NCI-H2029 treated with DMSO at 0.1 percent for 48 hours (cell line): ENCODE measurements at regions not wholly inside any gene's neighbourhood (a gene's known extent, or its start where the extent isn't known, plus 50 kb on each side); places are given as distances from the start of the nearest gene placed in this dataset.
"Not testable (repeated sequence)": the region's sequence is repeated elsewhere in the genome, so short reads cannot be mapped to it uniquely, and the experiment has no call there.

Experiments
- DNase-seq: peaks from one replicate; lab custom pipeline; 2025; lab: John Stamatoyannopoulos, UW

DNA sequence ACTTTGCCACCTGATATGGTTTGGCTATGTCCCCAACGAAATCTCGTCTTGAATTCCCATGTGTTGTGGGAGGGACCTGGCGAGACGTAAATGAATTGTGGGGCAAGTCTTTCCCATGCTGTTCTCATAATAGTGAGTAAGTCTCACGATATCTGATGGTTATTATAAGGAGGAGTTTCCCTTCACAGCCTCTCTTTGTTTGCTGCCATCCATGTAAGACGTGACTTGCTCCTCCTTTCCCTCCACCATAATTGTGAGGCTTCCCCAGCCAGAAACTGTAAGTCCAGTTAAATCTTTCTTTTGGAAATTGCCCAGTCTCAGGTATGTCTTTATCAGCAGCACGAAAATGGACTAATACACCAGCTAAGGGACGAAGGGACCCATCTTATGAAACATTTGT lies 1303.3 kb downstream of the SUCLG1 start:
- no peak for DNase-seq

DNA sequence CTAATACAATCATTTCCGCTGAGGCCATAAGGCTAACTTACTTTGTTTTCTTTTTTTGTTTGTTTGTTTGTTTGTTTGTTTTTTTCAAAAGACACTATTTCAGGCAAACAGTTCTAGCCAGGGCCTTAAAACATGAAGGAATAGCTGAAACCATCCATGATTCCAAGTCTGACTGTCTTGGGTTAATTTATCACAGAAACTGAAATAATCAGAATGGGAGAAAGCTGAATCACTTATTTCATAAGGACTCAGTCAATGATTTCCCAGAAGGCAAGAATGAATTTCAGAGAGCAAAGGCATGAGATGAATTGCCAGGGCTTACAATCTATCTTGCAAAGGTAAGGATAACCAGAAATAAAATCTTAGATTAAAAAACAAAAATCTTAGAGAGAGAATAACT lies 1315.1 kb downstream of the SUCLG1 start:
- DNase-seq: no peak

DNA sequence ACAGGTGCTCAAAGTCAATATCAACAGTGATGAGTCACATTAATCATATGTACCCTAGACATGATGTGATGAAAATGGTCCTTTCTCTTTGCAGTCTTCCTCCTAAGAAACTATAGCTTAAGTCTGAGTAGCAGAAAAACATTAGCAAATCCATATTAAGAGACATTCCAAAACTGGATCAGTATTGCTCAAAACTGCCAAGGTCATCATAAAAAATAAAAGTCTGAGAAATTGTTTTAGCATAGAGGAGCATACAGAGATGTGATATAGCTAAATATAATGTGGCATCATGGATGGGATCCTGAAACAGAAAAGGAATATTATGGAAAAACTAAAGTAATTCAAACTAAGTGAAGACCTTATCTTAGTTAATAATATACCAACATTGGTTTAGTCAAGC lies 1316.1 kb downstream of the SUCLG1 start:
- DNase-seq: no peak

DNA sequence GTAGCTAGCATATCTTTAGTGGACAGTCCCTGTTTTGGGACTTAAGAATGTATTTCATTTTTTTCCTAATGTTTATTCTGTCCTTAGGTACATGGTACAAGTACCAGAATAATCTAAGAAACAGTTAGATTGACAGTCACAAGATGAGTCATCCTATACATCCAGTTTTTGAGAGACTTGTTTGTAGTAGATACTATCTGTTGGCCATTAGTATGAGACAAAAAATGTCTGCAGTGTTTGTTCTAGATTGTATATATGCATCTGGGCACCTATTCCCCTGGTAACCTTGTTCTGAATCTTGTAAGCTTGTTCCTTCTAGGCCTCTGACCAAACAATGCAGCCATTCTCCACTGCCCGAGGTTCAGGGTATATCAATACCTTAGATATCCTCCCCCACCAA lies 1343.5 kb downstream of the SUCLG1 start:
- no peak for DNase-seq

DNA sequence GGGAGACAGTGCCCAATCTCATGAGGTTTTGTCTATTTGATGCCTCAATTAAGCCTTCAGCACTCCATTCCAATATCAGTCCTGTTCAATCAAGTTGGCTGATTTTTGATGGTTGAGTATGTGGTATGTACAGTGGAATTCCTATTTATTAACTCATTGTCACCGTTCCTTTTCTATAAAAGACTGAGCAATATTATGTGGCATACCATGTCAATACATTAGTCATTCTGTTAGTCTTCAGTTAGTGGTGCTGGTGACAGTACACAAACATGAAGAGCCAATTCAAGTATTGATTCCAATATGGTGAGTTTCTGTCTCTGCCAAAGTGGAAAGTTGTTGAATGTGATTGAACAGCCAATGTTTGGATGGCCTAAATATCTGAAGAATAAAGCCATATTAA lies 1343.9 kb downstream of the SUCLG1 start:
- no peak for DNase-seq

DNA sequence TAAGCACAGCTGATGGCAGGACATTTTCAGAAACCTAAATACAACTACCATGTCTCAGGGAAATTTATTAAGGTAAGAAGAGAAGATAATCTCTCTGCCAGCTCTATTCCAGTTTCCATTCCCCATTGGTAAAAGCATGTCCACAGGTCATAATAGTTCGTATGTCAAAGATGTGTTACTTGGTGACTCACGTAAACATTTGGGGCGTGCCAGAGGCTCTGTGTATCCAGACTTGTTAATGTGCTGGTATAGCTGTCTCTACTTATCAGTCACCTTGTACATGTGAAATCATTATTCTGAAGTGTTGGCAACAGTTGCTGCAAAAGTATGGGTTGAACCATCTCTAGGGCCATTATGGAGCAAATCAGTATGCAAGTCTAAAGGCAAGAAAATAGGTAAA lies 1345.1 kb downstream of the SUCLG1 start:
- no peak for DNase-seq

DNA sequence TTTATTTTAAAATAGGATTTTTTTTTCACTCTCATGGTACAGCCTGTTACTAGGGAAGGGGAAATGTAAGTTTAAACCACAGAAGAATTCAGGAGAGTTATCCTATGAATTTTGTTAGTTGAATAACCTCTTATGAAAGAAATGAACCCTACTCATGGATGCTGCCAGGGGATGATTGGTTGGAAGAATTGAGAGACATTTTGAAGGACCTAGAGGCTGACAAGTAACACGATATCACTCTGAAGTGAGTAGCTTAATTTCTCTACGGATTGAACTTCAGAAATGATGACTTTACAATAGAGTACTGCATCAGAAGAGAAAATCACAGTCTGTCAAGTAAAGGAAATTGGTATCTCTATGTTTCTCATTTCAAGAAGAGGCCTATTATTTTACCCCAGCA lies 1346.2 kb downstream of the SUCLG1 start:
- no peak for DNase-seq

DNA sequence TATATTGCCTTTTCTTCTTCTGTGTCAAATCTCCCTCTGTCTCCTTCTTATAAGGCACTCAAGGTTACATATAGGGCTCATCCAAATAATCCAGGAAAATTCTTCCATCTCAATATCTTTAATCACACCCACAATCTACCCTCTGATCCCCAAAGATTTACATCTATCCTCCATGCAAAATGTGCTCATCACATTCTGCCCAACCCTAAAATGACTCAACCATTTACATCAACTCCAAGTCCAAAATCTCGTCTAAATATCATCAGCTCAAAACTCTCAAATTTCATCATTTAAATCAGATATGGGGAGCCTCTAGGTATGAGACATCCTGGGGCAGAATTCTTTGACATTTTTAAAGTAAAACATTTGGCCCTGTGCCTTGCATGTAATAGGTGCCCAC lies 1349.8 kb downstream of the SUCLG1 start:
- no peak for DNase-seq

DNA sequence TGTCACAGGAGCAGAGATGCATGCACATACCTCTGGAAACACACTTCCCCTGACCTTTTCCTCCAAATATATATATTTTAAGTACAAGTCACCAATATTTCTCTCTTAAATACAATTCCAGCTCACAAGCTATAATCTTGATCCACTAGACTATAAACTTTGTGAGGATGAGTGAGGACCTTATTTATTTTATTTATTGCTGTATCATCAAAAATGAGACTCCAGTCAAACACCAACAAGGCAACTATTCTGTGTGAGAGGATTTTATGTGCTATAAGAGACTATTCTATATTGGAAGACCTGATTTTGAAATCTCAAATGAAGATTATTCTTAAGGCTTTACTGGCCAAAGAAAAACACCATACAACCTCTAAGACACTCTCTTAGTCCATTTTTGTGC lies 1352.2 kb downstream of the SUCLG1 start:
- DNase-seq: no peak

DNA sequence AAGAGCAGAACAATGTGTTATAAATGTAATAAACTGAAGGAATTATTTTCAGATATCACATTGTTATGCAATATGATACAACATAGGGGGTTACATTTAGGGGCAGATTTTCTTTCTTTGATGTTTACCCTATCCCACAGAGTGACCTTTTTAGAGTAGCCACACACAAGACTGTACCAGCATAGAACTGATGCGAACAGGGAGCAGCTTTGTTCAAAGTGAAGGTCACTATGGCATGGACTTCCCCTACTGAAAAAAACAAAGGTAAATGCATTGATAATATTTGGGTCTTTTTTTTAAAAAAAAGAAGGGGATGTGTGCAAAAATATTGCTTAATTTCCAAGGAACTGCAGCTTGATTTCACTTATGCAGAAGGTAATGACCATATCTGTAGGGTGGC lies 1354.9 kb downstream of the SUCLG1 start:
- no peak for DNase-seq

DNA sequence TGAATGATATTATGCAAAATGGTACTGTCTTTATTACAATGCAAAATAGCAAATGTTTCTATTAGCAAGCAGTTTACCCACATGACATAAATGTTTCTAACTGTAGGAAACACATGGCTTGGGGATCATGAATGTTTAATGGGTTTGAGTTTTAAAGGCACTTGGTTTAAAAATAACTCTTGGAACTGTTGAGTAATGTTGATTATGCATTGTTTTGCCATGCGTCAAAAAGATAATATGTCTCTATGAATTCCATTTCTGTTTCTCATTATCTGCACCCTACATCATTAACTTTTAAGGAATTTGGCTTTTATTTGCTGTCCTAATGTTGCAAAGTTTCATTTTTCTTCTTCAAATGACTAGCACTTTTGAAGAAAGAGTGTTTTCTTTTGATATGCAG lies 1355.5 kb downstream of the SUCLG1 start:
- no peak for DNase-seq

DNA sequence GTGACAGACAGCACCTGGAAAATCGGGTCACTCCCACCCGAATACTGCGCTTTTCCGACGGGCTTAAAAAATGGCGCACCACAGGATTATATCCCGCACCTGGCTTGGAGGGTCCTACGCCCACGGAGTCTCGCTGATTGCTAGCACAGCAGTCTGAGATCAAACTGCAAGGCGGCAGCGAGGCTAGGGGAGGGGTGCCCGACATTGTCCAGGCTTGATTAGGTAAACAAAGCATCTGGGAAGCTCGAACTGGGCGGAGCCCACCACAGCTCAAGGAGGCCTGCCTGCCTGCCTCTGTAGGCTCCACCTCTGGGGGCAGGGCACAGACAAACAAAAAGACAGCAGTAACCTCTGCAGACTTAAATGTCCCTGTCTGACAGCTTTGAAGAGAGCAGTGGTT lies 1370.0 kb downstream of the SUCLG1 start:
- DNase-seq: not testable (repeated sequence)

DNA sequence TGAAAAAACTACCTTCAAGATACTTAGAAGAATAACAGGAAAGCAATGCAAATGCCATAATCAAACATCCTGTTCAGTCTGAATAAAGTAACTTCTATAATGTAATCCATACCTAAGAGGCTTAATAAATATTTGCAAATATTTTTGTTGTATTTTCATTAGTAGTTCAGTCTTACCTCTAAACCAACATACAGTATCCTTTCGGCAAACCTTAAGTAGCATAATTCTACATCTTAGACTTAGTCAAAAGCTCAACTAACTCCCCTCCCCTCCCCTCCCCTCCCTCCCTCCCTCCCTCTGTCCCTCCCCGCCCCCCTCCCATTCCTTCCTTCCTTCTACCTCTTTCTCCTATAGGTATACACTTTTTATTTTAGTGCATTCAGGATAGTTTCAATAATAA lies 1373.2 kb downstream of the SUCLG1 start:
- no peak for DNase-seq

DNA sequence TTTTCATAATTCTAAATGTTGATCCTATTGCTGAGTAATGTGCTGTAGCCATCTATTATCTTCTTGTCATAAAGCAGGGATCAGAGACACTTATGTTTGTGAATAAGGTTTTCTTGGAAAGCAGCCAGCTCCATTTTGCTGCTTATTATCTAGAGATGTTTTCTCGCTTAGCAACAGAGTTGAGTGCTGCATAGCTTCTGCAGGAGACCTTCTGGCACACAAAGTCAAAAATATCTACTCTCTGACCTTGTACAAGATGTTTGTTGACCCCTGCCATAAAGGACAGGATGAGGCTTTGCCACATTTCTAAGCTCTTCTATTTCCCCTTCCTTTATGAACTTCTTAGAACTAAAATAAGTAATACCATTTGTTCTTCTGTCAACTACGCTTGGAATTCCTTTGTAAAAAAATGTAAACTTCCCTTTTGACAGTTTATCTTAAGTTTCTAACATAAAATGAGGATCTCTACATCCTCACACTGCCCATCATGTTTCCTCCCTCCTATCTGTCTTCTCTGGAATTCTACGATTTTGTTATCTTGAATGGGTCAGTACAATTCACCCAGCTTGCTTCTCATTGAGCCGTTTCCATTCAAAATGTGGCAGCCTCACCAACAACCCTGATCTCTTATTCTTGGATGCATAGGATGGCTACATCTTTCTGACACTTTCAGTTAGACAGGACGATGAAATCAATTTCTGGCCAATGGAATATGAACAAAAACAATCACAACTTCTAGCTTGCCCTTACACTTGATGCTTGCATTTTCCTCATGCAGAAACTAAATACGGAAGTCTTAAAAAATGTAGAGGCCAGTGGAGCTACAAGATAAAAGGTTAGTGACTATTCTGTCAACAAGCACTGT lies 1377.0 kb downstream of the SUCLG1 start:
- peak; percentile 76 for DNase-seq

DNA sequence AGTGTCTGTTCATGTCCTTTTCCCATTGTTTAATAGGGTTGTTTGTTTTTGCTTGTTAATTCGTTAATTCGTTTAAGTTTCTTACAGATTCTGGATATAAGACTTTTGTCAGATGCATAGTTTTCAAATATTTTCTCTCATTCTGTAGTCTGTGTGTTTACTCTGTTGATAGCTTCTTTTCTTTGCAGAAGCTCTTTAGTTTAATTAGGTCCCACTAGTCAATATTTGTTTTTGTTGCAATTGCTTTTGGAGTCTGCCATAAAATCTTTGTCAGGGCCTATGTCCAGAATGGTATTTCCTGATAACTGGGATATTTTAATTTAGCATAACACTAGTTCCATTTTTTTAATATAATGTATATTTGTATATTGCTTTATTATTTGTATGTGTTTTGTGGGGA lies 1380.1 kb downstream of the SUCLG1 start:
- DNase-seq: no peak

DNA sequence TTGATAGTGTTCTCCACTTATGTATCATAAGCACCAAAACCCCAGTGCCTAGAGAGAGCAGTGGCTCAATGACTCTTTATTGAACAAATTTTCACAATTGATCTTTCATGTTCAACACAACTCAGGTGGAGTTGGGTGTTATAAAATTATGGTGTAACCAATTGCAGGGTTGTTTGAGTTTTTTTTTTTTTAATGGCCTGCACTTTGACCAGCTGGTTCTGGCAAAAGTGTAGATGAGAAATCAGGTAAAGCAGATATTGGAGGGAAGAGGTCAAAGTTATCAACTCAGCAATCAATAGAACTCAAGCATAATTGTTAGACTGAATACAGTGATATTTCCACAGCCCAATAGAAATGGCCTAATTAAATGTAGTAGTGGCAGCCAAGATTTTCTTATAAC lies 1386.3 kb downstream of the SUCLG1 start:
- no peak for DNase-seq

DNA sequence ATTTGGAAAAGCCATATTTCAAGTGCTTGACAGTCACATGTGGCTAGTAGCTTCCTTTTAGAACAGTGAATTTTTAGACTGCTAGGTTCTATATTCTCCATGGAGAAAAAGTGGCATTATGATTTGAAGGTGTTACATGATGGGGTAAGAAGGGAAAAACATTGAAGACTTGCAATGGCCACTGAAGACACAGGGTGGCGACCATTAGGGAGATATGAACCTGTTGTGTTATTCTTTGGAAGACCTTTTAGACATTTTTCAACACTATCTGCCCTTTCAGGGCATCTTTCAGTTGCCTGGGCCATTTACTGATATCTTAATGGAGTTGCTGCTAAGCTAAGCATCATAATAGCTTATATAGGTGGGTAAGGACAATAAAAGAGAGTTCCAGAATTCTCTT lies 1387.2 kb downstream of the SUCLG1 start:
- no peak for DNase-seq

DNA sequence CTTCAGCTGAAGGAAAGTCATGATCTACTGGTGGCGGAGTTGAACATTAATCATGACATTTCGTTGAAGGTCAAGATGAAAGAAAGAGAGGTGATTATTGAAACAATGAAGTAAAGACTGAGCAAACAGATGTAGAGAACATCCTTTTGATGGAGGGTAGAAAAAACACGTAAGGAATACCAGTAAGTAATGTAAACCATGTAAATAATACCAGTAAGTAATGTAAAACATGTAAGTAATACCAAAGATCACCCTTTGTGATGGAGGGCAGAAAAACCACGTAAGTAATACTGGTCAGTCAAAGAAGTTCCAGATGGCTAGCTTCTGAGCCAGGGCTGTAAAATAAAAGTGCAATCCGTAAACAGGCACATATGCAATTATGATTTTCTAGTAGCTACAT lies 1387.7 kb downstream of the SUCLG1 start:
- DNase-seq: no peak

DNA sequence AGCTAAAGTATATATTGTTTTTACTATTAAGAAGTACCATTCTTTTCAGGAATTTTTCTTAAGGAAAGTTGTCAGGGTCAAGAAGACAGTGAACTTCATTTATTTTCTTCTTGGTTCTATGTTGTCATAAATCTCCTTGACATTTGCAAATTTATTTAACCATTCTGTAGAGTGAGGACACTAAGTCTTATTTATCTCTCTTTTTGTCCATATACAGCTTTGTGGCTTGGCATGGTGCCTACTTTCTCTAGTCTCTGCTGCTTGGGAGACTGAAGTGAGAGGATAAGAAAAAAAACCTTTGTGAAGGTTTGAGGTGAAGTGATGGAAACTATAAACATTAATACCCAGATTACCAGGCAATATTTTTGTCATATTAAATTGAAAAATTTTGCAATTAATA lies 1389.4 kb downstream of the SUCLG1 start:
- peak; percentile 16 for DNase-seq

DNA sequence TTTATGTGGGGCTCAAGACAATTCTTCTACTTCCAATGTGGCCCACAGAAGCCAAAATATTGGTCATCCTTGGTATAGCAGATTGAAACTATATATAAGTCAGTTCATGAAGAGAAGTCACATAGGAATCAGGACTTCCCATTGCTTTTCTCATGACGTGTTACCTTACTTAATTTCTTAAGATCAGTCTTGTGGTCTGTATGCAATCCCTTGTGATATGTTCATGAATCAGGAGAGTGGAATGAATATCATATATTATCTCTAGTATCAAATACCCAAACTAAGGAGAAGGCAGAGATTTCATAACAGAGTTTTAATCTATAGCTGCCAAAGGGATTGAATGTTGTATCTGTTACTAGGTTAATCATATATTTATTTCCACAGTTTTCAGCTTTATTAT lies 1390.4 kb downstream of the SUCLG1 start:
- DNase-seq: no peak

DNA sequence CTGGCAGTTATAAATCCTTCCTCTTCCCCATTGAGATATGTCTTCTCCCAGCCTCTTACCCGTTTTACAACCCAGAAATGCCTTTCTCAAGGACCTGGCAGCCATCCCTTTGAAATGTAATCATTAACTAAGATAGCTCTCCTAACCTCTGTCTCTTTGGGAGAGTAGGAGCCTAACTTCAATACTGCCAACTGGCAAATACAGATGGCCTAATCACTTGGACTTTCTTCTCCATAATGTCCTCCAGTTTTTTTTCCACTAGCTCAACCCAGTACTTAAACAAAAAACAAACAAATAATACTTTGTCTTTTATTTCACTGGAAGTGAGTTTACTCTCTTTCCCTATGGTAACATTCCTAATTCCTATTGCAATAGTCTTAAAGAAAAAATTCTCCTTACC lies 1391.1 kb downstream of the SUCLG1 start:
- DNase-seq: peak; percentile 22

DNA sequence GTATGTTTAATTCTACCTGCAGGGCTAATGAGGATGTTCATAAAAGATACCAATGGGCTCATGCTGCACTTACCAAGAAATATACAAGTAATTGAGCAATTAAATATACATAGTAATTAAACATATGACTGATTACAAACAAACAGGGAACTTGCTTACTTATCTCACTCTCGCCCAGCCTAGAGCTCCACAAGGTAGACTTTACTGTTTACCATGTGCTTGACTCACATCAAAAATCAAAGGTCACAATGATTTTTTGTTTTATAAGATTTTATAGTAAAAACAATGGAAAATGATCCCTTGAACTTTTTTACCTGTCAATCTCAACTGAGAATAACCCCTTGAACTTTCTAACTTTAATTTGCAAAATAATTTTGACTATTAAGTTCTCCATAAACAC lies 1395.1 kb downstream of the SUCLG1 start:
- DNase-seq: no peak

DNA sequence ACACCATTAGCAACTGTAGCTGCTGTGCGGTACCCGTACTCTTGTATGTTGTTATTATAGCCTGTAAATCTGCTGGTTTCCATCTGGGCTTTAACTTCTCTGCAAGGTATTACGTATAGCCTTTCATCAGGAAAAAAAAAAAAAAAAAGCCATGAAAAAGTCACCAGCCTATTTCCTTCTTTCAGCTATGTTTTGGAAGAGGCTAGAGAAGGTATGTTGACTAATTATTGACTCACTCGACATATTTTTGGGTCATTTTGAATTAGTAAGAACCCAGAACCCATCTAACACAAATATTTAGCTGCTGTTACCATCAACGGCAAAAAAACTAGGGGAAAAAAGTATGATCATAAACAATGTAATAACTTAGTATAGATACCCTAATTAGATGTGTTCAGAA lies 1395.6 kb downstream of the SUCLG1 start:
- no peak for DNase-seq

DNA sequence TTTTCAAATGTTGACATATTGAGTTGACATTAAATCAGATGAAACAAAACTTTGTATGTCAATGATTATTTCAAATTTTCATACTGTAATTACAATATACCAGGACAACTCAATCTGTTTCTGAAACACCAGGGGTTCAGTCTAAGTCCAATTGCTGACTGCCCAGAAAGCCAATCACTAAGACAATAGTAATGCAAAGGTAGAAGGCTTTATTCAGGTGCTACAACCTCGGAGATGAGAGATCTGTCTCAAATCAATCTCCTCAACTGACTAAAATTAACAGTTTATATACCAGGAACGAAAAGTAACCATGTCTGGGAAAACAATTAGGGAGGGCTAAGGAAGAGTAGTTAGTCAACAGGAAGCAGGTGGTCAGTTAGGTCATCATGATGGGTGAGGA lies 1400.4 kb downstream of the SUCLG1 start:
- no peak for DNase-seq
